HCT116 (cell line): ENCODE measurements at regions not wholly inside any gene's neighbourhood (a gene's known extent, or its start where the extent isn't known, plus 50 kb on each side); places are given as distances from the start of the nearest gene placed in this dataset.

Experiments
- ATAC-seq: fragments of 200-7000 bp; cut with Tn5 transposase; 2 replicates; pipeline ENCODE4 v1.9.1; 2020; ENCODE audit warnings: mild to moderate bottlenecking, moderate library complexity
- BruUV-seq: library from RNA; stranded (reverse); fragments of 400-500 nt; replicated peaks from 2 replicates; lab custom pipeline; 2021; lab: Mats Ljungman, UMichigan
- CTCF ChIA-PET: fragments of 300-600 bp; sonication (Branson Sonifier 250); formaldehyde crosslinking; loops from one replicate; lab custom pipeline; 2021; ENCODE audit warnings: antibody characterized with exemption; lab: Charles Lee
- POLR2A ChIA-PET: fragments of 300-600, 350-600 bp; sonication (Branson Sonifier 250); formaldehyde crosslinking; loops from one replicate; lab custom pipeline; 2021; ENCODE audit warnings: antibody characterized with exemption; lab: Charles Lee
- RAD21 ChIA-PET, 2 experiments: fragments of 300-600 bp; sonication (Branson Sonifier 250); formaldehyde crosslinking; loops; one replicate each; lab custom pipeline; 2023; ENCODE audit warnings: low total read pairs in 2 of 2; ENCODE audit not compliant: uncharacterized antibody in 2 of 2, unreplicated experiment in 2 of 2, low non-redundant PET in 1 of 2; lab: Charles Lee
- DNase-seq: peaks from one replicate; pipeline ENCODE4 v3.0.0-alpha.2; 2010; ENCODE audit warnings: low read depth, low spot score
- H2AFZ ChIP-seq: fragments of 200-600 bp; shearing (Covaris generic), sonication (generic); 2 replicates; pipeline ENCODE4 v1.6.1; 2017; ENCODE audit warnings: low read depth, mixed run types, mixed read lengths, antibody characterized with exemption, low read length; ENCODE audit not compliant: poor library complexity, severe bottlenecking
- H3K27ac ChIP-seq: 2 replicates; pipeline ENCODE4 v1.5.1; 2012; ENCODE audit warnings: low read depth, low read length
- H3K27me3 ChIP-seq: fragments of 200-600 bp; sonication (generic); 2 replicates; pipeline ENCODE4 v1.6.1; 2016; ENCODE audit warnings: mixed run types, low read length, mixed read lengths; ENCODE audit not compliant: insufficient read depth
- H3K36me3 ChIP-seq, 2 experiments: fragments of 200-500 bp in 1 of 2; fragments of 200-600 bp in 1 of 2; sonication (Bioruptor generic) in 1 of 2; sonication (generic) in 1 of 2; 2 replicates each; pipeline versions ENCODE4 v1.5.1 to v1.6.1; 2014 to 2016; ENCODE audit warnings: low read length in 2 of 2, inconsistent platforms in 1 of 2, mixed read lengths in 1 of 2, mixed run types in 1 of 2; ENCODE audit not compliant: insufficient read depth in 2 of 2, control insufficient read depth in 1 of 2
- H3K4me1 ChIP-seq, 2 experiments: fragments of 200-600 bp in 1 of 2; sonication (generic) in 1 of 2; 2 replicates each; pipeline versions ENCODE4 v1.5.1 to v1.6.1; 2012 to 2017; ENCODE audit warnings: low read length in 2 of 2, inconsistent platforms in 1 of 2, mild to moderate bottlenecking in 1 of 2, mixed read lengths in 1 of 2, mixed run types in 1 of 2, moderate library complexity in 1 of 2; ENCODE audit not compliant: insufficient read depth in 2 of 2, control insufficient read depth in 1 of 2
- H3K4me2 ChIP-seq: fragments of 200-600 bp; sonication (generic); 2 replicates; pipeline ENCODE4 v1.6.1; 2017; ENCODE audit warnings: mixed run types, low read length, mixed read lengths
- H3K4me3 ChIP-seq, 2 experiments: fragments of 200-600 bp in 1 of 2; sonication (generic) in 1 of 2; replicated peaks in 1 of 2; 2 replicates each; pipeline ENCODE4 v1.5.1; 2011 to 2016; ENCODE audit warnings: low read length in 2 of 2, control low read depth in 1 of 2, low read depth in 1 of 2, mild to moderate bottlenecking in 1 of 2, mixed read lengths in 1 of 2, mixed run types in 1 of 2
- H3K79me2 ChIP-seq: fragments of 200-600 bp; sonication (generic); 2 replicates; pipeline ENCODE4 v1.6.1; 2017; ENCODE audit warnings: mild to moderate bottlenecking, mixed run types, low read length, moderate library complexity, mixed read lengths; ENCODE audit not compliant: insufficient read depth
- H3K9ac ChIP-seq: fragments of 200-600 bp; sonication (generic); 2 replicates; pipeline ENCODE4 v1.6.1; 2016; ENCODE audit warnings: low read length, mixed read lengths
- H3K9me2 ChIP-seq: fragments of 200-600 bp; sonication (generic), shearing (Covaris generic); 2 replicates; pipeline ENCODE4 v1.6.1; 2017; ENCODE audit warnings: mixed run types, mild to moderate bottlenecking, moderate library complexity; ENCODE audit not compliant: insufficient read depth
- H3K9me3 ChIP-seq, 2 experiments: fragments of 200-500 bp in 1 of 2; fragments of 200-600 bp in 1 of 2; sonication (Bioruptor generic) in 1 of 2; sonication (generic) in 1 of 2; 2 replicates each; pipeline ENCODE4 v1.6.1; 2014 to 2017; ENCODE audit warnings: low read length in 2 of 2, mixed read lengths in 2 of 2, inconsistent platforms in 1 of 2, low read depth in 1 of 2, mild to moderate bottlenecking in 1 of 2, mixed run types in 1 of 2, moderate library complexity in 1 of 2; ENCODE audit not compliant: control insufficient read depth in 1 of 2, insufficient read depth in 1 of 2
- H4K20me1 ChIP-seq: fragments of 200-600 bp; sonication (generic), shearing (Covaris generic); 2 replicates; pipeline ENCODE4 v1.6.1; 2017; ENCODE audit warnings: mixed run types, mild to moderate bottlenecking, moderate library complexity; ENCODE audit not compliant: insufficient read depth
- ATF3 ChIP-seq: IDR thresholded peaks from 2 replicates; pipeline ENCODE4 v1.6.1; 2012
- CBX3 ChIP-seq: IDR thresholded peaks from 2 replicates; pipeline ENCODE4 v1.6.1; 2012; ENCODE audit warnings: low read depth
- CEBPB ChIP-seq: IDR thresholded peaks from 2 replicates; pipeline ENCODE4 v1.6.1; 2012; ENCODE audit warnings: low read depth
- CTCF ChIP-seq, 3 experiments: fragments of 200-600 bp in 1 of 3; sonication (generic) in 1 of 3; IDR thresholded peaks in 2 of 3; conservative IDR thresholded peaks in 1 of 3; 2 replicates each; pipeline ENCODE4 v1.5.1; 2012 to 2017; ENCODE audit warnings: low read depth in 2 of 3, low read length in 2 of 3, antibody characterized with exemption in 1 of 3, borderline replicate concordance in 1 of 3, control low read depth in 1 of 3, mild to moderate bottlenecking in 1 of 3, mixed read lengths in 1 of 3, mixed run types in 1 of 3, moderate library complexity in 1 of 3; ENCODE audit not compliant: insufficient read depth in 1 of 3
- EGR1 ChIP-seq: IDR thresholded peaks from 2 replicates; pipeline ENCODE4 v1.6.1; 2012; ENCODE audit warnings: low read depth
- ELF1 ChIP-seq: IDR thresholded peaks from 2 replicates; pipeline ENCODE4 v1.6.1; 2012; ENCODE audit warnings: low read depth, borderline replicate concordance
- EZH2phosphoT487 ChIP-seq: fragments of 200-600 bp; IDR thresholded peaks from 2 replicates; pipeline ENCODE4 v1.6.1; 2018; ENCODE audit warnings: antibody characterized with exemption, borderline replicate concordance
- FOSL1 ChIP-seq: IDR thresholded peaks from 2 replicates; pipeline ENCODE4 v1.6.1; 2012; ENCODE audit warnings: low read depth
- JUND ChIP-seq: IDR thresholded peaks from 2 replicates; pipeline ENCODE4 v1.6.1; 2012
- MAX ChIP-seq: IDR thresholded peaks from 2 replicates; pipeline ENCODE4 v1.6.1; 2012
- POLR2AphosphoS5 ChIP-seq: IDR thresholded peaks from 2 replicates; pipeline ENCODE4 v1.6.1; 2011; ENCODE audit warnings: mild to moderate bottlenecking, low read depth, low read length, moderate library complexity
- REST ChIP-seq: IDR thresholded peaks from 2 replicates; pipeline ENCODE4 v1.6.1; 2012; ENCODE audit warnings: low read depth
- SIN3A ChIP-seq: IDR thresholded peaks from 2 replicates; pipeline ENCODE4 v1.6.1; 2012; ENCODE audit warnings: low read depth
- SP1 ChIP-seq: IDR thresholded peaks from 2 replicates; pipeline ENCODE4 v1.6.1; 2012; ENCODE audit warnings: low read depth
- SRF ChIP-seq: IDR thresholded peaks from 2 replicates; pipeline ENCODE4 v1.6.1; 2012; ENCODE audit warnings: low read depth
- TCF7L2 ChIP-seq: IDR thresholded peaks from 2 replicates; pipeline ENCODE4 v1.7.0; 2011; ENCODE audit warnings: borderline replicate concordance, inconsistent platforms; ENCODE audit not compliant: insufficient read depth, insufficient read length; ENCODE audit errors: extremely low read depth
- YY1 ChIP-seq: IDR thresholded peaks from 2 replicates; pipeline ENCODE4 v1.6.1; 2011; ENCODE audit warnings: low read length, low read depth, moderate library complexity, mild to moderate bottlenecking; ENCODE audit not compliant: insufficient replicate concordance; ENCODE audit errors: extremely low read depth
- ZFX ChIP-seq: fragments of 450-650 bp; IDR thresholded peaks from 2 replicates; pipeline ENCODE4 v1.6.1; 2017
- ZNF274 ChIP-seq: fragments of 200-500 bp; sonication (Bioruptor generic); IDR thresholded peaks from 2 replicates; pipeline ENCODE4 v1.6.1; 2014; ENCODE audit warnings: mild to moderate bottlenecking, low read depth, low read length, inconsistent platforms
- intact Hi-C: fragments of 100-400 bp; cut with micrococcal nuclease; formaldehyde crosslinking; loops from 2 replicates; pipeline ENCODE4 v1.10.0; 2022

GRCh38 chr1:36641776-36642175 lies 159.1 kb upstream of the CSF3R start:
- TF ChIP-seq EZH2phosphoT487 (no peak), REST (no peak), ZFX (no peak), YY1 (no peak), ELF1 (no peak), CEBPB (no peak), EGR1 (no peak), CTCF (IDR thresholded peaks at IDR 0.05 in 2 of 3, conservative IDR thresholded peaks at IDR 0.05 in 1 of 3; ENCODE audit: borderline replicate concordance in 1 of 3, insufficient read depth in 1 of 3, low read depth in 2 of 3, low read length in 2 of 3) (no peak), JUND (no peak), SP1 (no peak), SIN3A (no peak), POLR2AphosphoS5 (no peak), SRF (no peak), ZNF274 (no peak), TCF7L2 (no peak), FOSL1 (no peak), CBX3 (no peak), MAX (no peak), ATF3 (no peak)
- H3K27ac ChIP-seq: no peak overlapping the region
- H3K4me2 ChIP-seq: no peak overlapping the region
- ChIA-PET POLR2A (no interaction called here), CTCF (no interaction called here), RAD21 (no interaction called here)
- peaks cover 12% of the 10 kb centered on the region; the same call in 1 of the 2 replicates for H3K27me3 ChIP-seq
- H3K4me1 ChIP-seq: peaks cover 0 to 4% of the 10 kb centered on the region in 2 experiments; a peak in 1 of 4 replicates
- intact Hi-C loops: no loop called here
- no TSS peak for BruUV-seq
- H2AFZ ChIP-seq: no peak overlapping the region
- no peak overlapping the region for H3K4me3 ChIP-seq
- H3K9me2 ChIP-seq: no peaks in the 10 kb centered on the region
- no peaks in the 10 kb centered on the region for H3K79me2 ChIP-seq
- no peaks in the 10 kb centered on the region for H3K36me3 ChIP-seq
- no peak overlapping the region for H3K9ac ChIP-seq
- no peaks in the 10 kb centered on the region for H4K20me1 ChIP-seq
- ATAC-seq (no peak), DNase-seq (no peak)
- no peaks in the 10 kb centered on the region for H3K9me3 ChIP-seq
